Spleen (tissue), 11 donors: ENCODE measurements at regions not wholly inside any gene's neighbourhood (a gene's known extent, or its start where the extent isn't known, plus 50 kb on each side); places are given as distances from the start of the nearest gene placed in this dataset.

Experiments
- DNase-seq: peaks from one replicate; pipeline ENCODE4 v3.0.0-alpha.2; 2020
- H3K27ac ChIP-seq, 8 donors: fragments of 200-600 bp; sonication (generic) in 7 of 8; 1 replicate in 4 of 8; 2 replicates in 4 of 8; pipeline versions ENCODE4 v1.5.0 to v1.8.0; 2016 to 2021; ENCODE audit warnings: inconsistent platforms in 4 of 8, mild to moderate bottlenecking in 4 of 8, moderate library complexity in 1 of 8
- H3K27me3 ChIP-seq, 7 donors: fragments of 200-600 bp; sonication (generic) in 6 of 7; replicated peaks in 1 of 7; 1 replicate in 4 of 7; 2 replicates in 3 of 7; pipeline versions ENCODE4 v1.5.0 to v1.8.0; 2016 to 2021; ENCODE audit warnings: inconsistent platforms in 3 of 7, mild to moderate bottlenecking in 1 of 7
- H3K36me3 ChIP-seq, 6 donors: fragments of 200-600 bp; sonication (generic) in 5 of 6; 1 replicate in 4 of 6; 2 replicates in 2 of 6; pipeline versions ENCODE4 v1.5.0 to v1.8.0; 2016 to 2021; ENCODE audit warnings: inconsistent platforms in 2 of 6
- H3K4me1 ChIP-seq, 6 donors: fragments of 200-600 bp; sonication (generic) in 5 of 6; 1 replicate in 3 of 6; 2 replicates in 3 of 6; pipeline versions ENCODE4 v1.5.0 to v1.8.0; 2016 to 2021; ENCODE audit warnings: inconsistent platforms in 3 of 6
- H3K4me3 ChIP-seq, 8 donors: fragments of 200-600 bp; sonication (generic) in 7 of 8; 1 replicate in 4 of 8; 2 replicates in 4 of 8; pipeline versions ENCODE4 v1.5.0 to v1.8.0; 2016 to 2021; ENCODE audit warnings: inconsistent platforms in 4 of 8, mild to moderate bottlenecking in 4 of 8, moderate library complexity in 2 of 8
- H3K9me3 ChIP-seq, 8 donors: fragments of 200-600 bp; sonication (generic) in 7 of 8; 1 replicate in 4 of 8; 2 replicates in 4 of 8; pipeline versions ENCODE4 v1.5.0 to v1.8.0; 2016 to 2021; ENCODE audit warnings: inconsistent platforms in 4 of 8
- POLR2A ChIP-seq, 3 donors: fragments of 450-650 bp; IDR thresholded peaks; one replicate each; pipeline ENCODE4 v1.5.1; 2017; ENCODE audit warnings: antibody characterized with exemption in 3 of 3, mild to moderate bottlenecking in 1 of 3
- POLR2AphosphoS5 ChIP-seq, 3 donors: sonication (generic); formaldehyde crosslinking; IDR thresholded peaks; one replicate each; pipeline ENCODE4 v1.5.1; 2017; ENCODE audit warnings: antibody characterized with exemption in 3 of 3
- WGBS, 5 donors: extraction: QIAGEN DNeasy Blood & Tissue Kit in 3 of 5; methylation state at CpG; one replicate each; pipeline versions ENCODE4 v1.1.5 to v1.1.7; 2013 to 2018; 5-methylcytosine and 5-hydroxymethylcytosine counted together
- intact Hi-C: fragments of 100-400 bp; cut with DNase I; formaldehyde crosslinking; loops from one replicate; pipeline ENCODE4 v1.15.0; 2023; ENCODE audit warnings: low total_unique reads
- TF ChIP-seq, protein P1 (sequence below), 11 experiments: fragments of 200-600 bp in 7 of 11; fragments of 450-650 bp in 4 of 11; sonication (generic) in 4 of 11; IDR thresholded peaks in 8 of 11; conservative IDR thresholded peaks in 3 of 11; 1 replicate in 7 of 11; 2 replicates in 4 of 11; pipeline versions ENCODE4 v1.4.0 to v1.8.0; 2016 to 2021; ENCODE audit warnings: antibody characterized with exemption in 11 of 11, inconsistent platforms in 4 of 11, mild to moderate bottlenecking in 1 of 11
- donor health status: healthy with polysubstance abuse.
- donor health status: DM: no; HTN: no; CAD: no; lungs with moderate emphysema.
- donor health status: DM: no; HTN: no; CAD: no.
- donor health status: Bipolar disorder and iron deficiency.
- donor health status: healthy.
- donor health status: DM: no; HTN: no; CAD: no.
- donor health status: DM: yes; HTN: yes; CAD: no.

DNA sequence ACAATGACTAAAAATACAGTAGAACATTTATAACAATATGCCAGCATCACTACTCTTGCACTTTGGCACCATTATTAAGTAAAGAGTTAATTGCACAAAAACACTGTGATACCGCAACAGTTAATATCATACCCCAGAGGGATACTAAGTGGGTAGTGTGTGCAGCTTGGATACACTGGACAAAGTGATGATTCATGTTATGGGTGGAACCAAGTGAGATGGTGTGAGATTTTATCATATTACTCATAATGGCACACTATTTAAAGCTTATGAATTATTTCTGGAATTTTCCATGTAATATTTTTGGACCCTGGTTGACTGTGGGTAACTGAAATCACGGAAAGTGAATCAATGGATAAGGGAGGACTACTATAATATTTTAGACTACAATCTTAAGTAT is 265.3 kb downstream of the PCDH18 start:
- Histone ChIP-seq H3K27ac (no peak overlapping the region), H3K9me3 (peaks cover 0 to 11% (median 2%) of the 10 kb centered on the region in 8 donors), H3K27me3 (no peaks in the 10 kb centered on the region), H3K36me3 (no peaks in the 10 kb centered on the region), H3K4me1 (no peaks in the 10 kb centered on the region), H3K4me3 (no peak overlapping the region)
- intact Hi-C loops, result no loop called here
- no peak for DNase-seq
- TF ChIP-seq POLR2AphosphoS5 (IDR thresholded peaks at IDR 0.05), result no peak
- TF ChIP-seq, protein P1, sequence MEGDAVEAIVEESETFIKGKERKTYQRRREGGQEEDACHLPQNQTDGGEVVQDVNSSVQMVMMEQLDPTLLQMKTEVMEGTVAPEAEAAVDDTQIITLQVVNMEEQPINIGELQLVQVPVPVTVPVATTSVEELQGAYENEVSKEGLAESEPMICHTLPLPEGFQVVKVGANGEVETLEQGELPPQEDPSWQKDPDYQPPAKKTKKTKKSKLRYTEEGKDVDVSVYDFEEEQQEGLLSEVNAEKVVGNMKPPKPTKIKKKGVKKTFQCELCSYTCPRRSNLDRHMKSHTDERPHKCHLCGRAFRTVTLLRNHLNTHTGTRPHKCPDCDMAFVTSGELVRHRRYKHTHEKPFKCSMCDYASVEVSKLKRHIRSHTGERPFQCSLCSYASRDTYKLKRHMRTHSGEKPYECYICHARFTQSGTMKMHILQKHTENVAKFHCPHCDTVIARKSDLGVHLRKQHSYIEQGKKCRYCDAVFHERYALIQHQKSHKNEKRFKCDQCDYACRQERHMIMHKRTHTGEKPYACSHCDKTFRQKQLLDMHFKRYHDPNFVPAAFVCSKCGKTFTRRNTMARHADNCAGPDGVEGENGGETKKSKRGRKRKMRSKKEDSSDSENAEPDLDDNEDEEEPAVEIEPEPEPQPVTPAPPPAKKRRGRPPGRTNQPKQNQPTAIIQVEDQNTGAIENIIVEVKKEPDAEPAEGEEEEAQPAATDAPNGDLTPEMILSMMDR (IDR thresholded peaks at IDR 0.05 in 8 of 11, conservative IDR thresholded peaks at IDR 0.05 in 3 of 11), result no peak
- TF ChIP-seq POLR2A (IDR thresholded peaks at IDR 0.05), result no peak
- WGBS, 5 donors, result 77 to 85% (median 82%) methylated on average over 2 of the region's 2 CpGs

DNA sequence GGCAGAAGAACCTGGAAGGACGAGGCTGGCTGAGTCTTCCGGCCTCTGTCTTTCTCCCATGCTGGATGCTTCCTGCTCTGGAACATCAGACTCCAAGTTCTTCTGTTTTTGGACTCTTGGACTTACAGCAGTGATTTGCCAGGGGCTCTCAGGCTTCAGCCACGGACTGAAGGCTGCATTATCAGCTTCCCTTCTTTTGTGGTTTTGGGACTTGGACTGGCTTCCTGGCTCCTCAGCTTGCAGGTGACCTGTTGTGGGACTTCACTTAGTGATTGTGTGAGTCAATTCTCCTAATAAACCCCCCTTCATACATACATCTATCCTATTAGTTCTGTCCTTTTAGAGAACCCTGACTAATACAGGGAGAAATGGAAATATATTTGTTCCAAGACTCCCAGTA is 265.8 kb downstream of the PCDH18 start:
- WGBS, 5 donors, result 67 to 82% (median 70%) methylated on average over 3 of the region's 3 CpGs

GRCh38 chr4:137263206-137263605 is 269.1 kb downstream of the PCDH18 start:
- TF ChIP-seq POLR2A (IDR thresholded peaks at IDR 0.05) (no peak), POLR2AphosphoS5 (IDR thresholded peaks at IDR 0.05) (no peak)
- TF ChIP-seq, protein P1 (IDR thresholded peaks at IDR 0.05 in 8 of 11, conservative IDR thresholded peaks at IDR 0.05 in 3 of 11), result no peak
- intact Hi-C loops, result no loop called here
- H3K9me3 ChIP-seq, result no peaks in the 10 kb centered on the region
- H3K27ac ChIP-seq, result no peak overlapping the region
- DNase-seq, result no peak
- H3K36me3 ChIP-seq, result no peaks in the 10 kb centered on the region
- H3K4me3 ChIP-seq, result no peak overlapping the region
- no peaks in the 10 kb centered on the region for H3K4me1 ChIP-seq
- H3K27me3 ChIP-seq, result no peaks in the 10 kb centered on the region
- 74 to 80% (median 77%) methylated on average over 3 of the region's 3 CpGs for WGBS, 5 donors

More for the DNA sequence above, 265.8 kb downstream of the PCDH18 start:
- Histone ChIP-seq H3K27me3 (no peaks in the 10 kb centered on the region), H3K36me3 (no peaks in the 10 kb centered on the region), H3K4me1 (no peaks in the 10 kb centered on the region), H3K27ac (no peak overlapping the region), H3K4me3 (no peak overlapping the region), H3K9me3 (peaks cover 0 to 11% (median 2%) of the 10 kb centered on the region in 8 donors)
- no peak for DNase-seq
- intact Hi-C loops, result no loop called here
- TF ChIP-seq, protein P1 (IDR thresholded peaks at IDR 0.05 in 8 of 11, conservative IDR thresholded peaks at IDR 0.05 in 3 of 11), result no peak
- TF ChIP-seq POLR2A (IDR thresholded peaks at IDR 0.05) (no peak), POLR2AphosphoS5 (IDR thresholded peaks at IDR 0.05) (no peak)

GRCh38 chr4:137253949-137254348 is 278.3 kb downstream of the PCDH18 start:
- TF ChIP-seq POLR2AphosphoS5 (IDR thresholded peaks at IDR 0.05) (no peak), POLR2A (IDR thresholded peaks at IDR 0.05) (no peak)
- TF ChIP-seq, protein P1 (IDR thresholded peaks at IDR 0.05 in 8 of 11, conservative IDR thresholded peaks at IDR 0.05 in 3 of 11), result no peak
- no peaks in the 10 kb centered on the region for H3K4me1 ChIP-seq
- no peak overlapping the region for H3K27ac ChIP-seq
- no peaks in the 10 kb centered on the region for H3K27me3 ChIP-seq
- no peaks in the 10 kb centered on the region for H3K36me3 ChIP-seq
- H3K9me3 ChIP-seq, result peaks cover 0 to 21% (median 3%) of the 10 kb centered on the region in 8 donors
- intact Hi-C loops, result no loop called here
- no peak for DNase-seq
- H3K4me3 ChIP-seq, result no peak overlapping the region
